NCI-H1694 (cell line): ENCODE measurements at regions not wholly inside any gene's neighbourhood (a gene's known extent, or its start where the extent isn't known, plus 50 kb on each side); places are given as distances from the start of the nearest gene placed in this dataset.

Experiments
- DNase-seq: peaks from one replicate; lab custom pipeline; 2025; lab: John Stamatoyannopoulos, UW

- DNase-seq, result no peak
Observed at GRCh38 chr2:56102866-56103265, 80.9 kb upstream of the CCDC85A start.

- no peak for DNase-seq
Observed at GRCh38 chr2:56104962-56105361, 78.8 kb upstream of the CCDC85A start.

- DNase-seq, result no peak
Observed at GRCh38 chr2:56107502-56108220, 76.1 kb upstream of the CCDC85A start.

- DNase-seq, result no peak
Observed at GRCh38 chr2:56108806-56109205, 75.0 kb upstream of the CCDC85A start.

GRCh38 chr2:56109994-56110393 is 73.8 kb upstream of the CCDC85A start:
- no peak for DNase-seq

- DNase-seq, result no peak
Observed at GRCh38 chr2:56113382-56113975, 70.3 kb upstream of the CCDC85A start.

- no peak for DNase-seq
Observed at GRCh38 chr2:56117764-56118163, 66.0 kb upstream of the CCDC85A start.

- DNase-seq, result no peak
Observed at GRCh38 chr2:56118474-56118873, 65.3 kb upstream of the CCDC85A start.

GRCh38 chr2:56121995-56122394 is 61.8 kb upstream of the CCDC85A start:
- DNase-seq, result no peak

GRCh38 chr2:56123538-56123937 is 60.3 kb upstream of the CCDC85A start:
- no peak for DNase-seq

- no peak for DNase-seq
Observed at GRCh38 chr2:56127010-56127409, 56.8 kb upstream of the CCDC85A start.

GRCh38 chr2:56127463-56128152 is 56.2 kb upstream of the CCDC85A start:
- no peak for DNase-seq

GRCh38 chr2:56128235-56128634 is 55.6 kb upstream of the CCDC85A start:
- DNase-seq, result no peak

GRCh38 chr2:56130463-56131070 is 53.2 kb upstream of the CCDC85A start:
- peak; percentile 12 for DNase-seq

GRCh38 chr2:56132138-56132537 is 51.7 kb upstream of the CCDC85A start:
- DNase-seq, result peak; percentile 69

GRCh38 chr2:56133441-56133840 is 50.3 kb upstream of the CCDC85A start:
- no peak for DNase-seq

- DNase-seq, result no peak
Observed at GRCh38 chr2:56133931-56134629, 49.7 kb upstream of the CCDC85A start.
